Tibial nerve (tissue), 4 donors: ENCODE measurements at regions not wholly inside any gene's neighbourhood (a gene's known extent, or its start where the extent isn't known, plus 50 kb on each side); places are given as distances from the start of the nearest gene placed in this dataset.
"Not testable (repeated sequence)": the region's sequence is repeated elsewhere in the genome, so short reads cannot be mapped to it uniquely, and the experiment has no call there.

ENCODE experiments used
- CTCF ChIP-seq, 5 experiments: fragments of 200-600 bp in 3 of 5; fragments of 450-650 bp in 2 of 5; sonication (generic) in 3 of 5; IDR thresholded peaks; one replicate each; pipeline ENCODE4 v1.5.1; 2016 to 2019; ENCODE audit warnings: antibody characterized with exemption in 5 of 5, mild to moderate bottlenecking in 3 of 5, moderate library complexity in 2 of 5
- EP300 ChIP-seq, 2 donors: sonication (generic); formaldehyde crosslinking; IDR thresholded peaks; one replicate each; pipeline ENCODE4 v1.6.1; 2017; ENCODE audit warnings: antibody characterized with exemption in 2 of 2, mild to moderate bottlenecking in 1 of 2
- POLR2A ChIP-seq, 2 donors: fragments of 450-650 bp; IDR thresholded peaks; one replicate each; pipeline ENCODE4 v1.6.1; 2017; ENCODE audit warnings: antibody characterized with exemption in 2 of 2, mild to moderate bottlenecking in 2 of 2, moderate library complexity in 2 of 2

DNA sequence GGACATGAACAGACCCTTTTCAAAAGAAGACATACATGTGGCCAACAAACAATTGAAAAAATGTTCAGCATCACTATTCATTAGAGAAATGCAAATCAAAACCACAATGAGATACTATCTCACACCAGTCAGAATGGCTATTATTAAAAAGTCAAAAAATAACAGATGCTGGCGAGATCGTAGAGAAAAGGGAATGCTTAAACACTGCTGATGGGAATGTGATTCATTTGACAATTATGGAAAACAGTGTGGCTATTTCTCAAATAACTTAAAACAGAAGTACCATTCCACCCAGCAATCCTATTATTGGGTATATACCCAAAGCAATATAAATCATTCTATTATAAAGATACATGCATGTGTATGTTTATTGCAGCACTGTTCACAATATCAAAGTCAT, 281.8 kb upstream of the CDH5 start:
- not testable (repeated sequence) for TF ChIP-seq CTCF, EP300, POLR2A (IDR thresholded peaks at IDR 0.05)
